ENCODE measurements at regions not wholly inside any gene's neighbourhood (a gene's known extent, or its start where the extent isn't known, plus 50 kb on each side); places are given as distances from the start of the nearest gene placed in this dataset.
"Not testable (repeated sequence)": the region's sequence is repeated elsewhere in the genome, so short reads cannot be mapped to it uniquely, and the experiment has no call there.

- Histone ChIP-seq H3K36me3 (no peaks in the 10 kb centered on the region), H3K27ac (no peak overlapping the region), H3K9me3 (no peaks in the 10 kb centered on the region), H3K4me1 (no peaks in the 10 kb centered on the region), H3K4me3 (no peak overlapping the region), H3K27me3 (replicated peaks in 1 of 7) (no peaks in the 10 kb centered on the region)
- intact Hi-C loops (cut with DNase I; ENCODE audit: low total_unique reads), result no loop called here
- no peak for TF ChIP-seq POLR2AphosphoS5 (IDR thresholded peaks at IDR 0.05)
- no peak for TF ChIP-seq CTCF (IDR thresholded peaks at IDR 0.05 in 8 of 11, conservative IDR thresholded peaks at IDR 0.05 in 3 of 11)
- no peak for TF ChIP-seq POLR2A (IDR thresholded peaks at IDR 0.05)
- WGBS, 5 donors, result 59 to 70% (median 61%) methylated on average over 5 of the region's 5 CpGs
- no peak for DNase-seq
Measured at GRCh38 chr4:126544276-126544675, 1088.5 kb upstream of the INTU start.

GRCh38 chr4:126546197-126546596, 1086.6 kb upstream of the INTU start:
- DNase-seq; H3K27me3 ChIP-seq (replicated peaks in 1 of 7); intact Hi-C loops (cut with DNase I; ENCODE audit: low total_unique reads); H3K36me3 ChIP-seq; H3K9me3 ChIP-seq; H3K4me1 ChIP-seq; H3K4me3 ChIP-seq; H3K27ac ChIP-seq: not testable (repeated sequence)
- WGBS, 5 donors, result 85 to 96% (median 93%) methylated on average over 10 of the region's 10 CpGs

GRCh38 chr4:126547352-126547751, 1085.4 kb upstream of the INTU start:
- no peaks in the 10 kb centered on the region for H3K36me3 ChIP-seq
- H3K27ac ChIP-seq, result no peak overlapping the region
- H3K9me3 ChIP-seq, result no peaks in the 10 kb centered on the region
- intact Hi-C loops (cut with DNase I; ENCODE audit: low total_unique reads), result no loop called here
- no peak overlapping the region for H3K4me3 ChIP-seq
- no peaks in the 10 kb centered on the region for H3K27me3 ChIP-seq (replicated peaks in 1 of 7)
- TF ChIP-seq POLR2AphosphoS5 (IDR thresholded peaks at IDR 0.05), result no peak
- TF ChIP-seq CTCF (IDR thresholded peaks at IDR 0.05 in 8 of 11, conservative IDR thresholded peaks at IDR 0.05 in 3 of 11), result no peak
- TF ChIP-seq POLR2A (IDR thresholded peaks at IDR 0.05), result no peak
- no peak for DNase-seq
- H3K4me1 ChIP-seq, result no peaks in the 10 kb centered on the region

- Histone ChIP-seq H3K27ac (no peak overlapping the region), H3K4me3 (no peak overlapping the region), H3K36me3 (no peaks in the 10 kb centered on the region), H3K27me3 (replicated peaks in 1 of 7) (no peaks in the 10 kb centered on the region), H3K4me1 (no peaks in the 10 kb centered on the region), H3K9me3 (peaks cover 0 to 4% (median 0%) of the 10 kb centered on the region in 8 donors)
- DNase-seq, result no peak
- TF ChIP-seq CTCF (IDR thresholded peaks at IDR 0.05 in 8 of 11, conservative IDR thresholded peaks at IDR 0.05 in 3 of 11) (no peak), POLR2A (IDR thresholded peaks at IDR 0.05) (no peak)
- intact Hi-C loops (cut with DNase I; ENCODE audit: low total_unique reads), result no loop called here
Measured at GRCh38 chr4:126548890-126549289, 1083.9 kb upstream of the INTU start.

GRCh38 chr4:126552321-126552720, 1080.4 kb upstream of the INTU start:
- Histone ChIP-seq H3K27ac (no peak overlapping the region), H3K36me3 (no peaks in the 10 kb centered on the region), H3K9me3 (peaks cover 0 to 15% (median 0%) of the 10 kb centered on the region in 8 donors), H3K27me3 (replicated peaks in 1 of 7) (no peaks in the 10 kb centered on the region), H3K4me1 (no peaks in the 10 kb centered on the region), H3K4me3 (no peak overlapping the region)
- DNase-seq, result no peak
- TF ChIP-seq POLR2AphosphoS5 (IDR thresholded peaks at IDR 0.05), result no peak
- TF ChIP-seq POLR2A (IDR thresholded peaks at IDR 0.05), result no peak
- TF ChIP-seq CTCF (IDR thresholded peaks at IDR 0.05 in 8 of 11, conservative IDR thresholded peaks at IDR 0.05 in 3 of 11), result no peak
- 0 to 80% (median 49%) methylated on average over 1 of the region's 1 CpG for WGBS, 5 donors
- intact Hi-C loops (cut with DNase I; ENCODE audit: low total_unique reads), result no loop called here

All from spleen (tissue), 11 donors.